Common myeloid progenitor, CD34-positive (primary cell): ENCODE measurements at regions not wholly inside any gene's neighbourhood (a gene's known extent, or its start where the extent isn't known, plus 50 kb on each side); places are given as distances from the start of the nearest gene placed in this dataset.

Source experiments
- CTCF ChIA-PET: fragments of 350-600 bp; sonication (Branson Sonifier 250); formaldehyde crosslinking; loops from one replicate; lab custom pipeline; 2021; ENCODE audit warnings: antibody characterized with exemption; lab: Charles Lee
- POLR2A ChIA-PET: fragments of 350-600 bp; sonication (Branson Sonifier 250); formaldehyde crosslinking; loops from one replicate; lab custom pipeline; 2021; ENCODE audit warnings: antibody characterized with exemption; lab: Charles Lee
- DNase-seq, 3 donors: peaks; one replicate each; pipeline versions ENCODE4 v3.0.0 to v3.0.0-alpha.2; 2013
- H3K27ac ChIP-seq, 2 experiments: 1 replicate in 1 of 2; 2 replicates in 1 of 2; pipeline ENCODE4 v1.7.0; 2013; ENCODE audit warnings: inconsistent platforms in 2 of 2, low read length in 2 of 2, mild to moderate bottlenecking in 2 of 2, low read depth in 1 of 2, moderate library complexity in 1 of 2; ENCODE audit not compliant: severe bottlenecking in 2 of 2, insufficient read depth in 1 of 2, poor library complexity in 1 of 2
- H3K27me3 ChIP-seq, 5 experiments: replicated peaks in 2 of 5; 1 replicate in 3 of 5; 2 replicates in 2 of 5; pipeline versions ENCODE4 v1.6.1 to v1.7.0; 2013; ENCODE audit warnings: low read length in 4 of 5, mild to moderate bottlenecking in 2 of 5, moderate library complexity in 2 of 5, inconsistent platforms in 1 of 5; ENCODE audit not compliant: insufficient read depth in 5 of 5, control insufficient read depth in 4 of 5
- H3K36me3 ChIP-seq, 4 experiments: 1 replicate in 2 of 4; 2 replicates in 2 of 4; pipeline versions ENCODE4 v1.6.1 to v1.7.0; 2013; ENCODE audit warnings: low read length in 3 of 4, control low read depth in 1 of 4, mild to moderate bottlenecking in 1 of 4; ENCODE audit not compliant: control insufficient read depth in 4 of 4, insufficient read depth in 4 of 4
- H3K4me1 ChIP-seq, 4 experiments: 1 replicate in 3 of 4; 2 replicates in 1 of 4; pipeline versions ENCODE4 v1.6.1 to v1.7.1; 2013; ENCODE audit warnings: low read length in 3 of 4, mild to moderate bottlenecking in 3 of 4, control low read depth in 1 of 4, inconsistent platforms in 1 of 4, moderate library complexity in 1 of 4; ENCODE audit not compliant: control insufficient read depth in 4 of 4, insufficient read depth in 4 of 4; ENCODE audit errors: control extremely low read depth in 1 of 4
- H3K4me3 ChIP-seq, 7 experiments: 1 replicate in 4 of 7; 2 replicates in 3 of 7; pipeline versions ENCODE4 v1.5.1 to v1.7.0; 2013; ENCODE audit warnings: mild to moderate bottlenecking in 7 of 7, low read length in 6 of 7, moderate library complexity in 6 of 7, inconsistent platforms in 2 of 7, low read depth in 2 of 7, control low read depth in 1 of 7; ENCODE audit not compliant: insufficient read depth in 4 of 7, control insufficient read depth in 1 of 7; ENCODE audit errors: extremely low read depth in 1 of 7
- H3K9me3 ChIP-seq, 5 experiments: 1 replicate in 4 of 5; 2 replicates in 1 of 5; pipeline versions ENCODE4 v1.6.1 to v1.7.1; 2013; ENCODE audit warnings: low read length in 4 of 5, mild to moderate bottlenecking in 2 of 5, inconsistent platforms in 1 of 5, low read depth in 1 of 5, moderate library complexity in 1 of 5; ENCODE audit not compliant: control insufficient read depth in 4 of 5, insufficient read depth in 2 of 5; ENCODE audit errors: control extremely low read depth in 1 of 5
- WGBS: methylation state at CpG from one replicate; pipeline ENCODE4 v1.1.5; 2013; ENCODE audit not compliant: insufficient coverage; 5-methylcytosine and 5-hydroxymethylcytosine counted together

- CTCF ChIA-PET: no interaction called here
- no peaks in the 10 kb centered on the region for H3K36me3 ChIP-seq
- POLR2A ChIA-PET: no interaction called here
- peak in 2 of 3 donors; percentile 4 to 12 for DNase-seq
- H3K9me3 ChIP-seq: peaks cover 0 to 36% (median 19%) of the 10 kb centered on the region in 5 experiments
- 97% methylated on average over 4 of the region's 6 CpGs for WGBS
- no peak overlapping the region for H3K27ac ChIP-seq
- no peaks in the 10 kb centered on the region for H3K4me1 ChIP-seq
- peaks cover 0 to 2% (median 0%) of the 10 kb centered on the region in 5 experiments for H3K27me3 ChIP-seq
- H3K4me3 ChIP-seq: no peak overlapping the region
These were observed 65.2 kb downstream of the DPRX start for GRCh38 chr19:53696951-53697350.

DNA sequence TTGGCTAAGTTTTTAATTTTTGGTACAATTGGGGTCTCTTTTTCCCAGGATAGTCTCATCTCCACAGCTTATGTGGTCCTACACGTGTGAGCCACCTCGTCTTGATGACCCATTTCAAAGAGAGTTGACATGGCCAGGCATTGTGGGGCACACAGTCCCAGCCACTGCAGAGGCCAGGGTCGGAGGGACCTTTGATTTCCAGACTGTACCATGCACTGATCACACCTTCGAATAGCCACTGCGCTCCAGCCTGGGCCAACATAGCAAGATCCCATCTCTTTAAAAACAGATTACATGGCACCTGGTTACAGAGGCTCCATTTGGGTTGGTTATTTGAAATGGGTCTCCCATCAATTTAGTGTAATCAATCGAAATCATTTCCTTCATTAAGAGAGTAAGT is 71.6 kb downstream of the DPRX start:
- H3K27me3 ChIP-seq: peaks cover 0 to 6% (median 2%) of the 10 kb centered on the region in 5 experiments
- H3K4me1 ChIP-seq: no peaks in the 10 kb centered on the region
- WGBS: 91% methylated on average over 6 of the region's 6 CpGs
- no peak overlapping the region for H3K4me3 ChIP-seq
- no peak overlapping the region for H3K27ac ChIP-seq
- H3K36me3 ChIP-seq: no peaks in the 10 kb centered on the region
- H3K9me3 ChIP-seq: peaks cover 0 to 4% (median 3%) of the 10 kb centered on the region in 5 experiments
- ChIA-PET POLR2A (no interaction called here), CTCF (no interaction called here)
- no peak for DNase-seq

- no peak overlapping the region for H3K4me3 ChIP-seq
- WGBS: 96% methylated on average over 7 of the region's 8 CpGs
These were observed 72.2 kb downstream of the DPRX start for GRCh38 chr19:53704011-53704410.

GRCh38 chr19:53707278-53707677 is 75.5 kb downstream of the DPRX start:
- Histone ChIP-seq H3K9me3 (no peaks in the 10 kb centered on the region), H3K4me1 (no peaks in the 10 kb centered on the region), H3K27me3 (peaks cover 0 to 6% (median 0%) of the 10 kb centered on the region in 5 experiments), H3K27ac (no peak overlapping the region), H3K36me3 (no peaks in the 10 kb centered on the region), H3K4me3 (no peak overlapping the region)
- CTCF ChIA-PET: no interaction called here
- POLR2A ChIA-PET: no interaction called here
- DNase-seq: no peak
- 27% methylated on average over 3 of the region's 4 CpGs for WGBS

More at GRCh38 chr19:53704011-53704410, 72.2 kb downstream of the DPRX start:
- H3K9me3 ChIP-seq: peaks cover 0 to 4% (median 0%) of the 10 kb centered on the region in 5 experiments
- no peaks in the 10 kb centered on the region for H3K4me1 ChIP-seq
- H3K27me3 ChIP-seq: peaks cover 0 to 6% (median 2%) of the 10 kb centered on the region in 5 experiments
- CTCF ChIA-PET: interaction anchor here (0.6 kb wide), 1 partner anchor 72 kb away, joined by 3 read pairs; no protein-coding TSS in a partner anchor
- H3K36me3 ChIP-seq: no peaks in the 10 kb centered on the region
- DNase-seq: no peak
- no peak overlapping the region for H3K27ac ChIP-seq
- POLR2A ChIA-PET: no interaction called here

- Histone ChIP-seq H3K27me3 (peaks cover 0 to 3% (median 0%) of the 10 kb centered on the region in 5 experiments), H3K36me3 (no peaks in the 10 kb centered on the region), H3K9me3 (no peaks in the 10 kb centered on the region), H3K27ac (no peak overlapping the region), H3K4me3 (no peak overlapping the region), H3K4me1 (no peaks in the 10 kb centered on the region)
- WGBS: 100% methylated on average over 6 of the region's 8 CpGs
- ChIA-PET POLR2A (no interaction called here), CTCF (no interaction called here)
- DNase-seq: no peak
These were observed 93.7 kb downstream of the NLRP12 start for GRCh38 chr19:53730391-53730790.
